HG03280 (cell line): ENCODE measurements at regions not wholly inside any gene's neighbourhood (a gene's known extent, or its start where the extent isn't known, plus 50 kb on each side); places are given as distances from the start of the nearest gene placed in this dataset.

Source experiments
- ATAC-seq: cut with Tn5 transposase; IDR thresholded peaks from one replicate; pipeline ENCODE4 v1.9.1; 2021; ENCODE audit warnings: mild to moderate bottlenecking, moderate library complexity; ENCODE audit not compliant: unreplicated experiment

GRCh38 chr12:90173499-90174197, 465.0 kb upstream of the ATP2B1 start:
- ATAC-seq: no peak

- no peak for ATAC-seq
Observed at GRCh38 chr12:90172524-90172923, 463.9 kb upstream of the ATP2B1 start.

- ATAC-seq: no peak
Observed at GRCh38 chr12:90170740-90171139, 462.1 kb upstream of the ATP2B1 start.

GRCh38 chr12:90167518-90168208, 459.0 kb upstream of the ATP2B1 start:
- ATAC-seq: no peak

GRCh38 chr12:90166671-90167070, 458.0 kb upstream of the ATP2B1 start:
- no peak for ATAC-seq

- ATAC-seq: no peak
Observed at GRCh38 chr12:90166012-90166411, 457.4 kb upstream of the ATP2B1 start.

- no peak for ATAC-seq
Observed at GRCh38 chr12:90163975-90164374, 455.3 kb upstream of the ATP2B1 start.

- no peak for ATAC-seq
Observed at GRCh38 chr12:90153827-90154226, 445.2 kb upstream of the ATP2B1 start.

- ATAC-seq: no peak
Observed at GRCh38 chr12:90152897-90153624, 444.4 kb upstream of the ATP2B1 start.

- no peak for ATAC-seq
Observed at GRCh38 chr12:90151491-90152015, 442.9 kb upstream of the ATP2B1 start.

GRCh38 chr12:90149453-90149852, 440.8 kb upstream of the ATP2B1 start:
- no peak for ATAC-seq

- ATAC-seq: no peak
Observed at GRCh38 chr12:90129366-90130030, 420.9 kb upstream of the ATP2B1 start.

GRCh38 chr12:90128526-90128925, 419.9 kb upstream of the ATP2B1 start:
- ATAC-seq: no peak

- ATAC-seq: no peak
Observed at GRCh38 chr12:90126125-90126524, 417.5 kb upstream of the ATP2B1 start.

GRCh38 chr12:90124914-90125313, 416.3 kb upstream of the ATP2B1 start:
- no peak for ATAC-seq

- ATAC-seq: no peak
Observed at GRCh38 chr12:90124289-90124688, 415.7 kb upstream of the ATP2B1 start.

GRCh38 chr12:90122681-90123080, 414.0 kb upstream of the ATP2B1 start:
- no peak for ATAC-seq

- ATAC-seq: no peak
Observed at GRCh38 chr12:90120627-90121026, 412.0 kb upstream of the ATP2B1 start.

GRCh38 chr12:90112666-90113065, 404.0 kb upstream of the ATP2B1 start:
- ATAC-seq: no peak

GRCh38 chr12:90111791-90112580, 403.3 kb upstream of the ATP2B1 start:
- ATAC-seq: no peak
